H1 (cell line): ENCODE measurements at regions not wholly inside any gene's neighbourhood (a gene's known extent, or its start where the extent isn't known, plus 50 kb on each side); places are given as distances from the start of the nearest gene placed in this dataset.

Source experiments
- CTCF ChIA-PET: fragments of 300-600 bp; sonication (Branson Sonifier 250); formaldehyde crosslinking; loops from one replicate; lab custom pipeline; 2021; ENCODE audit not compliant: partially characterized antibody; lab: Charles Lee
- POLR2A ChIA-PET: fragments of 300-600 bp; sonication (Branson Sonifier 250); formaldehyde crosslinking; loops from one replicate; lab custom pipeline; 2021; ENCODE audit warnings: inconsistent platforms; ENCODE audit not compliant: partially characterized antibody; lab: Charles Lee
- DNase-seq, 2 experiments: peaks; one replicate each; pipeline versions ENCODE4 v3.0.0 to v3.0.0-alpha.2; 2010 to 2022; ENCODE audit warnings: low spot score in 2 of 2, low read depth in 1 of 2, mixed read lengths in 1 of 2
- FAIRE-seq: peaks from 2 replicates; lab custom pipeline; 2011; peaks lifted over from hg19 to GRCh38; lab: Jason Lieb, UNC
- H2AFZ ChIP-seq: 2 replicates; pipeline ENCODE4 v1.8.1; 2012; ENCODE audit warnings: low read length, inconsistent platforms
- H2AK5ac ChIP-seq: 2 replicates; pipeline ENCODE4 v1.6.1; 2013; ENCODE audit warnings: low read depth, low read length
- H2BK120ac ChIP-seq: replicated peaks from 2 replicates; pipeline ENCODE3; 2013; ENCODE audit warnings: low read depth, low read length, inconsistent platforms
- H2BK12ac ChIP-seq: 2 replicates; pipeline ENCODE4 v1.6.1; 2013; ENCODE audit warnings: low read depth, low read length
- H2BK15ac ChIP-seq: 2 replicates; pipeline ENCODE4 v1.6.1; 2013; ENCODE audit warnings: low read length
- H2BK20ac ChIP-seq: 2 replicates; pipeline ENCODE4 v1.6.1; 2013; ENCODE audit warnings: low read length
- H2BK5ac ChIP-seq: 2 replicates; pipeline ENCODE4 v1.6.1; 2013; ENCODE audit warnings: low read depth, low read length
- H3K14ac ChIP-seq: 2 replicates; pipeline ENCODE4 v1.6.1; 2013; ENCODE audit warnings: inconsistent platforms; ENCODE audit not compliant: insufficient read length
- H3K18ac ChIP-seq: 2 replicates; pipeline ENCODE4 v1.6.1; 2013; ENCODE audit warnings: low read length; ENCODE audit errors: extremely low read depth
- H3K23ac ChIP-seq: 2 replicates; pipeline ENCODE4 v1.6.1; 2013; ENCODE audit warnings: inconsistent platforms; ENCODE audit not compliant: insufficient read length
- H3K23me2 ChIP-seq: 2 replicates; pipeline ENCODE4 v1.6.1; 2013; ENCODE audit warnings: low read depth, low read length
- H3K27ac ChIP-seq: 2 replicates; pipeline ENCODE4 v1.6.1; 2011; ENCODE audit warnings: low read depth, low read length, inconsistent platforms
- H3K27me3 ChIP-seq, 4 experiments: replicated peaks in 1 of 4; 1 replicate in 1 of 4; 2 replicates in 3 of 4; pipeline versions ENCODE4 v1.6.1 to v1.8.1; 2011 to 2013; ENCODE audit warnings: low read length in 3 of 4, mild to moderate bottlenecking in 3 of 4, inconsistent platforms in 2 of 4, mixed read lengths in 2 of 4, moderate library complexity in 1 of 4; ENCODE audit not compliant: control insufficient read depth in 3 of 4, insufficient read depth in 3 of 4; ENCODE audit errors: extremely low read depth in 1 of 4
- H3K36me3 ChIP-seq, 4 experiments: 2 replicates each; pipeline versions ENCODE4 v1.6.1 to v1.8.1; 2011 to 2013; ENCODE audit warnings: mild to moderate bottlenecking in 4 of 4, low read length in 3 of 4, moderate library complexity in 2 of 4, control low read depth in 1 of 4, inconsistent platforms in 1 of 4; ENCODE audit not compliant: insufficient read depth in 4 of 4, control insufficient read depth in 2 of 4
- H3K4ac ChIP-seq: replicated peaks from 2 replicates; pipeline ENCODE3; 2013; ENCODE audit warnings: low read length, low read depth, mixed read lengths, inconsistent platforms; ENCODE audit not compliant: insufficient read length
- H3K4me1 ChIP-seq, 4 experiments: replicated peaks in 1 of 4; 1 replicate in 1 of 4; 2 replicates in 3 of 4; pipeline versions ENCODE4 v1.6.1 to v1.8.1; 2011 to 2013; ENCODE audit warnings: low read length in 3 of 4, inconsistent platforms in 2 of 4, mixed read lengths in 1 of 4; ENCODE audit not compliant: insufficient read depth in 4 of 4, control insufficient read depth in 3 of 4
- H3K4me2 ChIP-seq, 2 experiments: 2 replicates each; pipeline versions ENCODE4 v1.6.1 to v1.8.1; 2011 to 2013; ENCODE audit warnings: low read depth in 2 of 2, low read length in 2 of 2, control low read depth in 1 of 2, inconsistent platforms in 1 of 2, mild to moderate bottlenecking in 1 of 2; ENCODE audit not compliant: insufficient read depth in 1 of 2
- H3K4me3 ChIP-seq, 4 experiments: fragments of 200-600, 300-600 bp in 1 of 4; sonication (generic), shearing (Covaris generic), sonication (Bioruptor Twin) in 1 of 4; 2 replicates each; pipeline versions ENCODE4 v1.5.1 to v1.8.1; 2011 to 2016; ENCODE audit warnings: low read length in 4 of 4, low read depth in 3 of 4, control low read depth in 2 of 4, inconsistent platforms in 2 of 4, mild to moderate bottlenecking in 2 of 4, mixed read lengths in 1 of 4, moderate library complexity in 1 of 4; ENCODE audit not compliant: insufficient read depth in 2 of 4; ENCODE audit errors: extremely low read depth in 1 of 4
- H3K56ac ChIP-seq: replicated peaks from 2 replicates; pipeline ENCODE3; 2013; ENCODE audit warnings: low read depth, mild to moderate bottlenecking, mixed read lengths, low read length, inconsistent platforms; ENCODE audit not compliant: insufficient read length
- H3K79me1 ChIP-seq: 2 replicates; pipeline ENCODE4 v1.6.1; 2013; ENCODE audit warnings: low read depth, low read length, control low read depth
- H3K79me2 ChIP-seq, 2 experiments: 2 replicates each; pipeline versions ENCODE4 v1.6.1 to v1.8.1; 2012 to 2013; ENCODE audit warnings: low read length in 2 of 2, mild to moderate bottlenecking in 2 of 2, inconsistent platforms in 1 of 2; ENCODE audit not compliant: insufficient read depth in 2 of 2, control insufficient read depth in 1 of 2
- H3K9ac ChIP-seq, 4 experiments: replicated peaks in 1 of 4; 1 replicate in 1 of 4; 2 replicates in 3 of 4; pipeline versions ENCODE4 v1.6.1 to v1.8.1; 2011 to 2013; ENCODE audit warnings: low read depth in 3 of 4, low read length in 3 of 4, control low read depth in 2 of 4, mild to moderate bottlenecking in 2 of 4, moderate library complexity in 2 of 4, inconsistent platforms in 1 of 4; ENCODE audit errors: extremely low read depth in 1 of 4
- H3K9me3 ChIP-seq, 2 experiments: 2 replicates each; pipeline versions ENCODE4 v1.6.1 to v1.8.1; 2012 to 2013; ENCODE audit warnings: mild to moderate bottlenecking in 2 of 2, moderate library complexity in 2 of 2, control low read depth in 1 of 2, inconsistent platforms in 1 of 2, low read depth in 1 of 2, low read length in 1 of 2, mixed read lengths in 1 of 2; ENCODE audit not compliant: insufficient read depth in 2 of 2
- H4K20me1 ChIP-seq, 2 experiments: replicated peaks in 1 of 2; 2 replicates each; pipeline versions ENCODE3 to v1.8.1; 2011 to 2013; ENCODE audit warnings: inconsistent platforms in 2 of 2, low read length in 2 of 2, mild to moderate bottlenecking in 1 of 2; ENCODE audit not compliant: insufficient read depth in 2 of 2, control insufficient read depth in 1 of 2
- H4K5ac ChIP-seq: 2 replicates; pipeline ENCODE4 v1.6.1; 2013; ENCODE audit warnings: low read length, low read depth, mixed read lengths, inconsistent platforms; ENCODE audit not compliant: insufficient read length
- H4K8ac ChIP-seq: 2 replicates; pipeline ENCODE4 v1.8.0; 2013; ENCODE audit warnings: mild to moderate bottlenecking, moderate library complexity, low read length, inconsistent platforms; ENCODE audit not compliant: insufficient read depth; ENCODE audit errors: extremely low read depth
- H4K91ac ChIP-seq: replicated peaks from 2 replicates; pipeline ENCODE3; 2013; ENCODE audit warnings: low read length, mixed read lengths, inconsistent platforms; ENCODE audit not compliant: insufficient read length
- CREB1 ChIP-seq: IDR thresholded peaks from 2 replicates; pipeline ENCODE4 v1.6.1; 2012; ENCODE audit warnings: inconsistent platforms
- CTBP2 ChIP-seq: IDR thresholded peaks from 2 replicates; pipeline ENCODE4 v1.7.0; 2011; ENCODE audit warnings: borderline replicate concordance, mild to moderate bottlenecking, moderate library complexity, mixed read lengths, low read length; ENCODE audit not compliant: insufficient read depth, insufficient read length
- EGR1 ChIP-seq: IDR thresholded peaks from 2 replicates; pipeline ENCODE4 v1.6.1; 2011; ENCODE audit warnings: low read depth, low read length, borderline replicate concordance
- GABPA ChIP-seq: IDR thresholded peaks from 2 replicates; pipeline ENCODE4 v1.6.1; 2011; ENCODE audit warnings: mild to moderate bottlenecking, low read length, moderate library complexity, borderline replicate concordance; ENCODE audit not compliant: insufficient read depth
- KDM1A ChIP-seq: fragments of 200-600, 300-600 bp; sonication (generic); IDR thresholded peaks from 2 replicates; pipeline ENCODE4 v1.7.1; 2016; ENCODE audit warnings: mild to moderate bottlenecking, low read length, borderline replicate concordance
- RAD21 ChIP-seq, 2 experiments: IDR thresholded peaks in 1 of 2; conservative IDR thresholded peaks in 1 of 2; 2 replicates each; pipeline ENCODE4 v1.6.1; 2011; ENCODE audit warnings: low read depth in 2 of 2, low read length in 2 of 2, improper control_type of control experiment in 1 of 2, inconsistent platforms in 1 of 2, mild to moderate bottlenecking in 1 of 2, moderate library complexity in 1 of 2
- RBBP5 ChIP-seq: IDR thresholded peaks from 2 replicates; pipeline ENCODE4 v1.7.1; 2012; ENCODE audit warnings: low read depth, mild to moderate bottlenecking, inconsistent platforms, low read length, moderate library complexity, borderline replicate concordance
- RFX5 ChIP-seq: IDR thresholded peaks from 2 replicates; pipeline ENCODE4 v1.6.1; 2011; ENCODE audit warnings: low read depth, low read length, improper control_type of control experiment, borderline replicate concordance
- SP2 ChIP-seq: IDR thresholded peaks from 2 replicates; pipeline ENCODE4 v1.6.1; 2012; ENCODE audit warnings: mild to moderate bottlenecking, low read length, inconsistent platforms
- SRF ChIP-seq: IDR thresholded peaks from 2 replicates; pipeline ENCODE4 v1.6.1; 2011; ENCODE audit warnings: mild to moderate bottlenecking, low read depth, low read length, moderate library complexity
- WGBS, 2 experiments: shearing (Covaris generic) in 1 of 2; methylation state at CpG; one replicate each; pipeline versions ENCODE4 v1.1.6 to v1.1.7; 2013 to 2015; ENCODE audit warnings: low lambda C conversion rate in 2 of 2, mixed read lengths in 2 of 2, inconsistent platforms in 1 of 2, low coverage in 1 of 2, missing lambda C conversion rate in 1 of 2; ENCODE audit not compliant: insufficient replicate concordance in 2 of 2, insufficient coverage in 1 of 2, insufficient read length in 1 of 2; ENCODE audit errors: extremely low coverage in 1 of 2, missing lambda C conversion rate in 1 of 2; 5-methylcytosine and 5-hydroxymethylcytosine counted together
- TF ChIP-seq, protein P1 (sequence below): IDR thresholded peaks from 2 replicates; pipeline ENCODE4 v1.6.1; 2011; ENCODE audit warnings: low read depth, mild to moderate bottlenecking, low read length; ENCODE audit not compliant: insufficient read depth

DNA sequence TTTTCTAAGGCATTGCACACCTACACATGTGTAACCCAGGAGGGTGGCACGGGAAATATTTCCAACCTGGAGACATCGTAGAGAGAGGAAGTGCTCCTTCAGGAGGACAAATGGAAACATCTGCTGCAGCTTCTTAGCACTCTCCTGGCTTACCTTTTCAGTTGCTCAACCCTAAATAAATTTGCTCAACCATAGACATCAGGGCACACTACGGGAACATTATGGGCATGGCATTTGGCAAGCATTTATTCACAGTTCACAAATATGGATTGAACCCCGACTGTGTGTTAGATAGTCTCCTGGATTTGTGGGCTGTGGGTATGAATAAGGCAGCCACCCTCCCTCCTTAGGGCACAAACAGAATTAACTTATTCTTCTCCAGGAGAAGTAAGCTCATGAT lies 118.7 kb downstream of the SOX4 start:
- no peak overlapping the region for H3K4me2 ChIP-seq
- H4K20me1 ChIP-seq = peaks cover 7% of the 10 kb centered on the region in 2 experiments
- H3K9ac ChIP-seq = no peak overlapping the region
- no peak overlapping the region for H2BK5ac ChIP-seq
- no peak overlapping the region for H3K4ac ChIP-seq
- H3K79me2 ChIP-seq = peaks cover 30 to 96% of the 10 kb centered on the region in 2 experiments
- H3K14ac ChIP-seq = no peak overlapping the region
- no peak overlapping the region for H2BK20ac ChIP-seq
- no peak for FAIRE-seq
- no peak overlapping the region; the same call in 1 of the 2 replicates for H2BK12ac ChIP-seq
- CTCF ChIA-PET = interaction anchor here (0.8 to 1.1 kb wide), 2 partner anchors 113 to 204 kb away, joined by 3 to 4 read pairs; no protein-coding TSS in a partner anchor
- H3K9me3 ChIP-seq = no peaks in the 10 kb centered on the region
- H4K5ac ChIP-seq = no peak overlapping the region
- H3K23me2 ChIP-seq = no peaks in the 10 kb centered on the region
- H3K23ac ChIP-seq = no peak overlapping the region
- peak in 1 of 2 experiments; percentile 43 for DNase-seq
- no peak overlapping the region for H2BK120ac ChIP-seq
- no peak for TF ChIP-seq CREB1
- TF ChIP-seq CTBP2 = no peak
- TF ChIP-seq GABPA = no peak
- no peak for TF ChIP-seq RFX5
- no peak for TF ChIP-seq RBBP5
- no peak for TF ChIP-seq KDM1A
- TF ChIP-seq RAD21 (IDR thresholded peaks at IDR 0.05 in 1 of 2, conservative IDR thresholded peaks at IDR 0.05 in 1 of 2; ENCODE audit: low read depth in 2 of 2, low read length in 2 of 2) = no peak
- TF ChIP-seq, protein P1, sequence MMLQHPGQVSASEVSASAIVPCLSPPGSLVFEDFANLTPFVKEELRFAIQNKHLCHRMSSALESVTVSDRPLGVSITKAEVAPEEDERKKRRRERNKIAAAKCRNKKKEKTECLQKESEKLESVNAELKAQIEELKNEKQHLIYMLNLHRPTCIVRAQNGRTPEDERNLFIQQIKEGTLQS = no peak
- TF ChIP-seq EGR1 = no peak
- no peak for TF ChIP-seq SP2
- no peak for TF ChIP-seq SRF
- no peak overlapping the region for H2AK5ac ChIP-seq
- no peaks in the 10 kb centered on the region for H3K27me3 ChIP-seq
- POLR2A ChIA-PET = interaction anchor here (0.6 to 1.5 kb wide), 3 partner anchors 27 to 117 kb away, joined by 3 read pairs; no protein-coding TSS in a partner anchor
- no peak overlapping the region for H3K18ac ChIP-seq
- H3K4me3 ChIP-seq = no peak overlapping the region
- H3K27ac ChIP-seq = 0 out of 2 replicates have a peak overlapping the region, but pooled peaks have one; percentile 12
- WGBS, 2 experiments = 82% methylated on average over 4 of the region's 4 CpGs; no CpG with 5 or more reads in 1 of the 2 experiments
- H4K91ac ChIP-seq = no peak overlapping the region
- H3K56ac ChIP-seq = no peak overlapping the region
- peaks cover 0 to 18% (median 9%) of the 10 kb centered on the region in 4 experiments; a peak in 5 of 7 replicates for H3K4me1 ChIP-seq
- no peaks in the 10 kb centered on the region for H3K36me3 ChIP-seq
- peaks cover 3% of the 10 kb centered on the region; the same call in 1 of the 2 replicates for H3K79me1 ChIP-seq
- H4K8ac ChIP-seq = no peak overlapping the region
- H2AFZ ChIP-seq = no peak overlapping the region
- H2BK15ac ChIP-seq = no peak overlapping the region
